Suppressor macrophage treated with lipopolysaccharide for 1 hour (primary cell): ENCODE measurements at regions not wholly inside any gene's neighbourhood (a gene's known extent, or its start where the extent isn't known, plus 50 kb on each side); places are given as distances from the start of the nearest gene placed in this dataset.

Source experiments
- DNase-seq, 3 donors: peaks; one replicate each; pipeline ENCODE4 v3.0.0-alpha.2; 2020 to 2022

GRCh38 chr15:96415513-96416217 lies 85.2 kb downstream of the NR2F2 start:
- peak in 1 of 3 donors; percentile 8 for DNase-seq

GRCh38 chr15:96416218-96416933 lies 85.9 kb downstream of the NR2F2 start:
- DNase-seq = no peak

DNA sequence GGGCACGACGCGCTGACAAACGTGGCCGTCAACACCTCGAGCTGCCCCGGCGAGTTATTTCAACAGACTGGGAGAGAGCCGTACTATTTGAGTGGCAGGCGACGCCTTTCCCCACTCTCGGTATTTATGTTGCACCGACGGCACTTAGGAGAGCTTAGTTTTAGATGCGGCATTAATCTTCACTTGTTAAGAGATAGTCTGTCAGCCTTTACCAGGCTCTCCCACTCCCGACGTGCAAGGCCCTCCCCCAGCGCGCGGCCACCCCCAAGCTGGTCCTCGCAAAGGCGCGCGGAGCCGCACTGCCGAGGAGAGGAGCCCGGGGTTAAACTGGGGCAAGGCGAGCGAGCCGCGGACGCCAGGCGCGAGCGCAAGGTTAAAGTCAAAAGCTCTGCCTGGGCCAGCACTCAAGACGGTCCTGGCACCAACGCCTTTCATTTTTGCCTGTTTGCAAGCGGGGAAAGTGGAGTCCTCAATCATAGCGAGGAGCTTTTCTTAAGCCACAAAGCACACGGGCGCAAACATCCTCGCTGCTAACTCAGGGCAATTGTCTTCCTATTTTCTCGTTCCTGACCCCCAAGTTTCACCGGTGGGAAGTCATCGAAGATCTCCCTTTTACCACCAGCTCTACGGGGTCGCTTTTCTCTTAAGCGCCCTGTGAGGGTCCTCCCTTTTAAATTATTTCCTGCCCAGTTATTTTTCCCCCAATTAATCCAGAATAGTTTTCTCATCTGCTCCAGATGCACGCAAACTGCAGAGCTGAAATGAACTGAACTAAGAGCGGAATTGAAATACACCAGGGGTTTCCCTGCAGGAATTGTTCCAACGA lies 86.6 kb downstream of the NR2F2 start:
- DNase-seq = no peak

DNA sequence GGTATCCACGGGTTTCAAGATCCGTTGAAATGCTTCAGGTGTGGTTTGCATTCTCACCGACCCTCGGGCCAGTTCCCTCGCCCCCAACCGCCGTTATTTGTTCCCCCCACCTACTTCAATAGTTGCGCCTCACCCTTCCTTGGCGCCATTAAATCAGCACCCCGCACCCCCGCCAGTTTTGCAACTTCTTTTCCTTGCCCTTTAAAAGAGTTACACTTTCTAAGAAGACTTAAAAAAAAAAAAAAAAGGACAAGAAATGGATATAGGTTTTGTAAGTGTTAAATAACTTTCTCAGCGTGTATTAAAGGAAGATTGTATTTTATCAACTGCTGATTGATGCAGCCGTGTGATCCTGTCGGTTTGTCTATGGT lies 87.2 kb downstream of the NR2F2 start:
- DNase-seq = no peak

DNA sequence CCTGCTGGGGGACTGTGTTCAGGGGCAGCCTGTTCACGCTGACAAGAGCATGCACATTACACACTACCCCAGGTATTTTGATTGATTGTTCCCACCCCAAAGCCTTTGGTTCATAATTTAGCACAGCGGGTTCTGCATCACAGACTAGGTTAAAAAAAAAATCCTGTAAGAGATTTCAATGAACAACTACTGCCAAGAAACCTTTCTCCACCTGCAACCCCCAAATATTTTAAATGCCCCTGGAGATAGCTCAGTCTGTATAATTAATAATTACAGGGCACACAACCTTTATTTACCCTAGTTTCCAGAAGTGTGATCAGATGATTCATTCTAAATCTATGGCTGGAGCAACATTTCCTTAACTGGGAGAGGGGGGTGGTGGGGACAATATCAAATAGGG lies 87.6 kb downstream of the NR2F2 start:
- DNase-seq = no peak

DNA sequence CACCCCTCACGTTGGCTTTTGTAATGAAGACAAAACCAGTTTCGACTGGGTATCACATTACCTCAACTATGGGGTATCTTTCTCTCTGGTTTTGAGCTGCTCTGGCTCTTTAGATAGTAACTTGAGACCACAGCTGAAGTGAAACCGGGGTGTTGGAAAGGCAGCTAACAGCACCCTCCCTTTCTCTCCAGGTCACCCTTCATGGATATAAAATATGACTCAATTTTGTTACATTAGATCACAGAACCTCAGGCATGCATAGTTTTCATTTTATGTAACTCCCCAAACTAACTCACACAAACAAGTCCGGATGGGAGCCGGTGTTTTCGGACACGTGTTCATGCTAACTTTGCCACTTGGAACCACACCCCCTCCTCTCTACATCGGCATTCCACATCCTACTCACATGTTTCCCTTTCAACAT lies 90.7 kb downstream of the NR2F2 start:
- no peak for DNase-seq

GRCh38 chr15:96422125-96422524 lies 91.6 kb downstream of the NR2F2 start:
- no peak for DNase-seq

DNA sequence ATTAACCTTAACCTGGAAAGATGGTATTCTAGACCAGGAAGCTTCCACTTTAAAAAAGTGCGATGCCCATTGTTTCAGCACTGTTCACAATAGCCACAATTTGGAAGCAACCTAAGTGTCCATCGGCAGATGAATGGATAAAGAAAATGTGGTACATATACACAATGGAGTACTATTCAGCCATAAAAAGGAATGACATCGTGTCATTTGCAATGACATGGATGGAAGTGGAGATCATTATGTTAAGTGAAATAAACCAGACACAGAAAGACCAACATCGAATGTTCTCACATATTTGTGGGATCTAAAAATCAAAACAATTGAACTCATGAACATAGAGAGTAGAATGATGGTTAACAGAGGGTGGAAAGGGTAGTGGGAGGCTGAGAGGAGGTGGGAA lies 94.2 kb downstream of the NR2F2 start:
- DNase-seq = no peak

GRCh38 chr15:96428742-96429141 lies 98.2 kb downstream of the NR2F2 start:
- DNase-seq = no peak

DNA sequence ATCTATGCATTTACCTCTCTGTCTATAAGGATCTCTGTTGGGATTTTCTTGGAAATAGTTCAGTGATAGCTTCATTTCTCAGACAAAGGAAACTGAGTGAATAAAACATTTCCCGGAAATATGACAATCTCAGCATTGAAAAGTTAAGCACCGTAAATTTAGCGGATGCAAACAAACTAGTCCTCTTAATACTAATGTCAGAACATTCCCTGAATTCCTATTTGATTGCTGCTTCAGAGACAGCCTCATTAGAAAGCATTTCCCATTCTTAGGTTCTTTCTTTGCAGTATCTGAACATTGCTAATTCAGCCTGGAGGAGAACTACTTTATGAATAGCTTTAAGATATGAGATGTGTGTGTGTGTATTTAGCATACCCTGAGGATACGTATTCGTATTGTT lies 101.3 kb downstream of the NR2F2 start:
- no peak for DNase-seq

DNA sequence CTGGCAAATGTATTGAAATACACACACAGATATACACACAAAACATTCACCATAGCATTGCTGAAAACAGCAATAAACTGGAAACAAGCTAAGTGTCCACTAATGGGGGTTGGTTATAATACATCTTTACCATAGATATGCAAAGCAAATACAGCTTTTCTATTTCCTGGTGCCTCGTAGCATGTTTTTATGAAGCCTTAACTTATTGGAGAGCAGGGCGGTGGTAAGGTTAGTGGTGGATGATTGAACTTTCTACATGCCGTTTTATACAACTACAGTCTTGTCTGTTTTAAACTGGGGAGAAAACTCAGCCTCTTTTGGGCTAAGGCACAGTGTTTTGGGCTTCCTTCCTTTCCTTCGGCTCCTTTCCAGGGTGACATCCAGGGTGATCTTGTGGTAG lies 104.5 kb downstream of the NR2F2 start:
- no peak for DNase-seq

DNA sequence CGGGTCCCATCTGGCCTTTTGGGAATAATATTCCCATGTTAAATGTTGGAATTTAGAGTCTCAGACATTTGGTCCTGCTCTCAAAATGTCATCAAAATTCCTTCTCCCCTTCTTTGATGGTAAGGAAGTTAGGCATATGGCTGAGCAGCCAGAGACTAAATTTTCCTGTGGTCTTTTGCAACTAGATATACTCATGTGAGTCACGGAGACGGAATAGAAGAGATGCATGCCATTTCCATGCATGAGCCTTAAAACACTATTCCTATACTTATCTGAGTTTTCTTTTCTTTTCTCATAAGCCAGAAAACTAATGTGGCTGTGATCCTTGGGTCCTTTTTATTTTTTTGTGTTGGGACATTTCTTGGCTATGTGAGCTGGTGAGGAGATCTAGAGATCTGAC lies 105.3 kb downstream of the NR2F2 start:
- DNase-seq = no peak

DNA sequence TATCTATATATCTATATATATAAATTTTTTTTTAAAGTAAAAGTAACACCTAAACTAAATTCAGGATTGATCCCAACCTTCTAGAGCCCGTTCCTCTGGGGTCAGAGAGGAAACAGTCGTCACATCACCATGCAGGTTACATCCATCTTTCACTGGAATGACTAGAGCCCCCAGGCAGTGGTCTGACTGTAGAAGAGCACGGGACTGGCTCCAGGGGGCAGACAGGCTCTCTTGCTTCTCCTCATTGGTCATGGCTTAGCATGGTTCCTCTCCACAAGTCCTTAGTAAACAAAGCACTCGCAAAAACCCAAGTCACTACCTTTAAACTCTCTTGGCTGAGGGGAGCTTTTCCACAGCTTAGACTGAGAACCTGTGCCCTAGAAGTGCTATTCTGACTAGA lies 110.5 kb downstream of the NR2F2 start:
- no peak for DNase-seq

GRCh38 chr15:96442076-96442475 lies 111.6 kb downstream of the NR2F2 start:
- no peak for DNase-seq

GRCh38 chr15:96444865-96445264 lies 114.4 kb downstream of the NR2F2 start:
- DNase-seq = no peak

- DNase-seq = no peak
Observed at GRCh38 chr15:96448923-96449322, 118.4 kb downstream of the NR2F2 start.

DNA sequence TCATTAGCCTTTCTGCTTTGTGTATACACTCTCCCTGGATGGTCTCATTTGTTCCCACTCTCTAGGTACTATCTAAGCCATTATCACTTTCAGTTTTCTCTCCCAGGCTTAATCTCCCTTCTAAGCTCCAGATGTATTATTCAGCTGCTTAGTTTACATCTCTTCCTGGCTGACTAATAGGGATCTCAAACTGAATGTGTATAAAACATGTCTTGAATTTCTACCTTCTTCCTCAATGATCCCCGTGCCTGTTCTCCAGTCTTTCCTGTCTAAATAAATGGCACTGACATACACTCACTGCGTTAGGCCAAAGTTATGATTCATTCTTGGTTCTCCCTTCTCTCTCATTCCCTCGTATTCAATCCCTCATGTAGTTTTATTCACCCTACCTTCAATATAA lies 127.3 kb downstream of the NR2F2 start:
- no peak for DNase-seq

DNA sequence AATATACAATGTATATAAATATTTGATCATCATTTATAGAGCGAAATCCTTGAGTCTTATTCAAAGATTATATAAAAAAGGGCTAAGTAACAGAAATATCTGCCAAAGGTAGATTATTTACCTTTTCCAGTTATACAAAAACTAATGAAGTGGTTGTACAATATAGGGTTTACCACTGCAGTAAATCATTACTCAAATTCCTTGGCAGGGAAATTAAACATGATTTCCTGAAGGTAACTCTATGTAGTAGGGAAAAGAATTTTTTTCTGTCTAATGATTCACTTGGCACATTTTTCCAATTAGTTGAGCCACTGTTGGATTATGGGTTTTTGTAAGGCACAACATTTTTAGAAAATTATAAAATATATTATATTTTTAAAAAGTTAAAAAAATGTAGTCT lies 129.6 kb downstream of the NR2F2 start:
- no peak for DNase-seq

DNA sequence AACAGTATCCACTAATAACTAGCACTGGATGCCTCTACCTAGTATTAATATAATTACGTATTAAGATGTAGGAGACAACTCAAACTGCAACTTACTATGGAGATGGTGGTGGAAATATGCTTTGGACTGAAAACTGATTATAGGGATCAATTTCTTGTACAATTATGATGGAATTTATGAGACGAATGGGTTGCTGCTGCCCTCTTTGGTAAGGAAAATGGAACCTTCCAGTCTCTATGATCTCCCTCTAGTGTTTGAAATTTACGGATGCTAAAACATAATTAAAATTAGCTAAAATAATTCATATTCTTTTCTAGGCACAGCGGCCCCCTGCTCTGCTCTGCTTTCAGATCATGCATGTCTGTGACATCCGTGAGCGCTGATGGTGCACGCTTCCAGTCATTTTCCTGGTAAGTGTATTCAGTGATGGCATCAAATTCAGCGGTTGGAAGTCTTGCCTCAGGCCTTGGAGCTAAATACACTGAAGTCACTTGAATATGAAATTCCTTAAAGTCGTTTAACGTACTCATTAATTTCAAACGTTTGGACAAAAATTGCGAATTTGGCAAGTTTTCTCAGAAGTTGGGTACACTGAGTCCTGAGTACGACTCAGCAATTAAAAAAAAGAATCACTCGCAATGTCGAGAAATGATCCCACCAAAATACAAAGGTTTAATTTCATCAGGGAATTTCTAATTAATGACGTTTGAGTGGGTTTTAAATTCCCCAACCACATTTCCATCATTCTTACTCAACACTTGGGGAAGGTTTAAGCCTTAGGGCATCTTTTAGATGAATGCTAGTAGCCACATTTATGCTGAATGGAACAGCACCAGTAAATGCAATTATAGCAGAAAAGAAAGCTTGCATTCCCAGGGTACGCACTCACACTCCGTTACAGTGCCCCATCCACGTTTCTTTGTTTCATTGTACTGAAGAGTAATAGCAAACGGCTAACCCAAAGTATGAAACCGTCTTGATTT lies 132.6 kb downstream of the NR2F2 start:
- DNase-seq = no peak

DNA sequence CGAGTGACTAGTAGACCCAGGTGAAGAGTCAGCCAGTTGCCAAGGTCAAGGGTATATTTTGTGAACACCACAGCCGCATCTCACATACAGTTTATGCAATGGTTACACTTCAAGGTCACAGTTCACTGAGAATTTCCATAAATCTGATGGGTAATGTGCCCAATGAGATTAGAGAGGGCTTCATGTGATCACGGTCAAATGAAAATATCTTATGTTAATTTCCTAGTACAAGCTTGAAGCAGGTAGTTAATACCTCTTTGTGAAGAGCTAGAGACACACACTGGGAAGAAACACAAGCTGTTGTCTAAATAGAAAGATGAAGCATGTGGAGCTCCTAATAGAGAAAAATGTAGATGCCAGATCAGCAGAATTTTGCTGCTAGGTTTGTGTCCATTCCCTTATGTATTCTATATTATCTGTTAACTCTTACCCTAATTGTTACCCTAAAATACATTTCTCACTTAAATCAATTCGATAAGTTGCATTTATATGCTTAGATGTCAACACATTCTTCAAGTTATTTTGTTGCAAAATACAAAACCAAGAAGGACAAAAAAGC lies 136.0 kb downstream of the NR2F2 start:
- DNase-seq = no peak

- DNase-seq = no peak
Observed at GRCh38 chr15:96468036-96468435, 137.5 kb downstream of the NR2F2 start.

GRCh38 chr15:96470681-96471310 lies 140.3 kb downstream of the NR2F2 start:
- DNase-seq = no peak
